ENCODE measurements at regions not wholly inside any gene's neighbourhood (a gene's known extent, or its start where the extent isn't known, plus 50 kb on each side); places are given as distances from the start of the nearest gene placed in this dataset.

- DNase-seq (ENCODE audit: extremely low read depth in 1 of 2, low read depth in 1 of 2) = no peak
These were observed 482.7 kb downstream of the SLITRK6 start for GRCh38 chr13:85316506-85317025.

DNA sequence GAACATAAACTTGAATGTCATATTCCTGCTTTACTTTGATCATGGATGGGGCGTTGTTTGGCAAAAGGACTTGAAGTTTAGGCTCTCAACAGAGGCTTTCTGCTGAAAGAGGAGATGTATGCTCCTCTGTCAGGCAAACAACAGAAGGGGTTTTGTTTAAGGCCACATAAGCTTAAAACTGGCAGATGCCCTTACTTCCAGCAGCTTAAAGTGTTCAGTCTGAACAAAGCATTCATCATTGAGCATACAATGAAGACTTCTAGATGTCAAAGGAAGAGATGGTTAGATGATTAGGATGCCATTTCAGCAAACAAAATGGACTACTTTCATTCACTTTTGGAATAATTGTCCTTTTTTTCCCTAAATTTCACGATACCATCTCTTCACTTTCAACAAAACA is 484.5 kb downstream of the SLITRK6 start:
- no peak for DNase-seq (ENCODE audit: extremely low read depth in 1 of 2, low read depth in 1 of 2)

DNA sequence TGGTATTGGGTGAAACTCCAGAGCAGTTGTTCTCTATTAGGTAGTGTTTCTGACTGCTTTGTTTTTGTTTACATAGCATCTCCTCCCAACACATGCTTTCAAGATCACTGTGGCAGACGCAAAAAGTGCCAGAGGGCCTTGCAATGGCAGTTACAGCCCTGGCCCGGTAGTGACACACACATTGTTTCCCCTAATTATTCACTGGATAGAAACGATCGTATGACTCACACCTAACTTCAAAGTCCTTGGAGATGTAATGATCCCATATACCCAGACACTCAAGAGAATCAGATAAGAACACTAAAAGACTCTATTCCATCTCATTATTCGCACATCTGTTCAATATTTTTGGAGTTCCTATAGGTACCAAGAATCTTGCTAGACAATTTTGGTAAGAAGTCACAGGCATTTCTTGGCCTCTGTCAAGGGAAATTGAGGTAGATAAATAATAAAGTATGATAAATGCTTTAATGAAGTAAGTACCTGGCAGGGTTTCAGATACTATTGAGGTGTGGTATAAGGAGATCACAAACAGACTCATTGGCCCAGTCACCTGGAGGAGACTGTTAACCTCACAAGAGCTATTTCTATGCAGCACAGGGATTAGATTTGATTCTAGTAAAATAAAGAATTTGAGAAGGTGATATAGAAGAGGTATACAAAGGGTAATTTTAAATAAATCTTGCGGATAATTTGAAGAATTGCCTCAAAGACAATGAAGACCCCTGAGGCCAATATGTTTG is 485.3 kb downstream of the SLITRK6 start:
- no peak for DNase-seq (ENCODE audit: extremely low read depth in 1 of 2, low read depth in 1 of 2)

- DNase-seq (ENCODE audit: extremely low read depth in 1 of 2, low read depth in 1 of 2) = no peak
These were observed 487.1 kb downstream of the SLITRK6 start for GRCh38 chr13:85312071-85312470.

GRCh38 chr13:85303630-85304029 is 495.6 kb downstream of the SLITRK6 start:
- no peak for DNase-seq (ENCODE audit: extremely low read depth in 1 of 2, low read depth in 1 of 2)

DNA sequence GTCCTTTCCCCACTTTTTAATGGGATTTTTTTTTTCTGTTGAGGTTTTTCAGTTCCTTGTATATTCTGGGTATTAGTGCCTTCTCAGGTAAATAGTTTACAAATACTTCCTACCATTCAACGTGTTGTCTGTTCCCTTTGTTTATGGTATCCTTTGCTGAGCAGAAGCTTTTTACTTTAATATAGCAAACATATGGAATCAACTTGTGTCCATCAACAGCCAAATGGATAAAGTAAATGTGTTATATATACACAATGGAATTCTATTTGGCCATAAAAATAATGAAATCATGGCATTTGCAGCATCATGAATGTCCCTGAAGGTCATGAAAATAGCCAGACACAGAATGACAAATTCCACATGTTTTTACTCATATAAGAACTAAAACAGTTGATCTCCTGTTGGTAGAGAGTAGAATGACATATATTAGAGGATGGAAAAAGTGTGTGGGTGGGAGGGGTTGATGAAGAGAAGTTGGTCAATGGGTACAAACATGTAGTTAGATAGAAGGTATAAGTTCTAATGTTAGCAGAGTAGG is 500.8 kb downstream of the SLITRK6 start:
- DNase-seq (ENCODE audit: extremely low read depth in 1 of 2, low read depth in 1 of 2) = no peak

DNA sequence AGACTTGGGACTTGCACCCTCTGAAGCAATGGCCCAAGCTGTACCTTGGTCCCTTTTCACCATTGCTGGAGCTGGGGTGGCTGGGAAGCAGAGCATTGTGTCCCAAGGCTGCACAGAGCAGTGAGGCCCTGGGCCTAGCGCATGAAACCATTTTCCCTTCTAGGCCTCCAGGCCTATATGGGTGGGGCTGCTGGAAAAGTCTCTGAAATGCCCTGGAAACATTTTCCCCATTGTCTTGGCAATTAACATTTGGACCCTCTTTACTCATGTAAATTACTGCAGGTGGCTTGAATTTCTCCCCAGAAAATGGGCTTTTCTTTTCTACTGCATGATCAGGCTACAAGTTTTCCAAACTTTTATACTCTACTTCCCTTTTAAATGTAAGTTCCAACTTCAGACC is 510.5 kb downstream of the SLITRK6 start:
- no peak for DNase-seq (ENCODE audit: extremely low read depth in 1 of 2, low read depth in 1 of 2)

- no peak for DNase-seq (ENCODE audit: extremely low read depth in 1 of 2, low read depth in 1 of 2)
These were observed 511.7 kb downstream of the SLITRK6 start for GRCh38 chr13:85287528-85287927.

GRCh38 chr13:85286081-85286480 is 513.1 kb downstream of the SLITRK6 start:
- DNase-seq (ENCODE audit: extremely low read depth in 1 of 2, low read depth in 1 of 2) = no peak

DNA sequence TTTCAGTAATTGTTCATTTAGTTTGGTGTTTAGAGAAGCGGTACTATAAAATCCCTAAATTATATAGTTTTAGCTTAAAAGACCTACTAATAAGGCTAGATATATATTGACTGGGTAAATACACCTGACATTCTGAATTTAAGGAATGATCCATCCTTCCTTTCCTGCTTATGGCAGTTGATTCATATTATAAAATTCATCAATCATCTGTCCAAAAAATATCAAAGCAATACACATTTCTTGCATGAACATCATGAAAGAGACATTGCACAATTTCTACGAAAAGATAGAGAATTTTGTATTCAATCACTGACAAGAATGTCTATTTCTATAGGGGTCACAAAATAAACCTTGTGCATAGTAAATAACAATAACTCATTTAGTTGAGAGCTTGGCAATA is 514.9 kb downstream of the SLITRK6 start:
- no peak for DNase-seq (ENCODE audit: extremely low read depth in 1 of 2, low read depth in 1 of 2)

DNA sequence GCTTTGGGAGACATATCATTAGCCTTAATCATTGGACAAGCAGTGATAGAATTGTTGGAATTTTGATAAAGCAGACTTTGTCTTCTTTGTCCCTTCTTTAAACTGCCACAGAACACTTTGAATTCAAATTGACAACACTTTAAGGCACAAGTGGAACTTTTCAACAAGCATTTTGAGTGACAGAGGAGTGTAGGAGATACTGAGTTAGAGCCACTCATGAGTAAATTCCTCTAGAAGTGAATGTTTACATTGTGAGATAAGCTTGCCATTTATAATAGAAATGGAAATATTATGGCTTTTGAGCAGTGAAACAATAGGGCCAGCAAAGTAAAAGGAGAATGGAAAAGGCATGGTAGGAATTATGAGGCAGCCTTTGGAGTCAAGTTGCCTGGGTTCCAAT is 515.8 kb downstream of the SLITRK6 start:
- DNase-seq (ENCODE audit: extremely low read depth in 1 of 2, low read depth in 1 of 2) = no peak

DNA sequence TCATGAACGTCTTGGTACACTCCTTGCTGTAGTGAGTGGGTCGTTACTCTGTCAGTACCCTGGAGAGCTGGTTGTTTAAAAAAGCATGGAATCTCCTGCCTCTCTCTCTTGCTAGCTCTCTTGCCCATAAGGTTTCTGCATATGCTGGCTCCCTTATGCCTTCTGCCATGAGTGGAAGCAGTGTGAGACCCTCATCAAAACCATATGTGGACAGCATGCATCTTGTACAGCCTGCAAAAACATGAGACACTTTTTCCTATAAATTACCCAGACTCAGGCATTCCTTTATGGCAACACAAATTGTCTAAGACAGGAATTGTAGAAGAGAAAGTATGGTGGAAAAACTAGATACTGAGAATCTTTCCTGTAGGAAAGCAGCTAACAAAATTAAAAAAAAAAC is 516.3 kb downstream of the SLITRK6 start:
- DNase-seq (ENCODE audit: extremely low read depth in 1 of 2, low read depth in 1 of 2) = no peak

DNA sequence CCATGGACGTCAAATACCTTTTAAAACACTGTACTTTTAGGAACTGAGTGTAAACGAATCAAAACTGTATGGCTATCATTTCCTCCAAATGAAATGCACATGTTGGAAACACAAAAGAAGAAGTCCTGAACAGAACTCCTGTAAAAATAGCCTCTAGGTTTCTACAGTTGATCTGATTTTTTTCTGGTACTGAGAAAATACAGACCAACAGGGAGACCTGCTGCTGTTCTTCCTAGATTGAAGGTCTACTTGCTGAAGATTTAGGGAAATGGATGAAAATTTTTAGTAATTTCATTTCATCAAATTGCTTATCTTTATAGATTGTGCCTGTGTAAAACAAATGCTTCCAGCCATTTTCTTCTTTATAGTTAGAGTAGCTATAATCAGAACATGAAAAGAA is 520.4 kb downstream of the SLITRK6 start:
- DNase-seq (ENCODE audit: extremely low read depth in 1 of 2, low read depth in 1 of 2) = no peak

- DNase-seq (ENCODE audit: extremely low read depth in 1 of 2, low read depth in 1 of 2) = no peak
These were observed 521.5 kb downstream of the SLITRK6 start for GRCh38 chr13:85277748-85278147.

DNA sequence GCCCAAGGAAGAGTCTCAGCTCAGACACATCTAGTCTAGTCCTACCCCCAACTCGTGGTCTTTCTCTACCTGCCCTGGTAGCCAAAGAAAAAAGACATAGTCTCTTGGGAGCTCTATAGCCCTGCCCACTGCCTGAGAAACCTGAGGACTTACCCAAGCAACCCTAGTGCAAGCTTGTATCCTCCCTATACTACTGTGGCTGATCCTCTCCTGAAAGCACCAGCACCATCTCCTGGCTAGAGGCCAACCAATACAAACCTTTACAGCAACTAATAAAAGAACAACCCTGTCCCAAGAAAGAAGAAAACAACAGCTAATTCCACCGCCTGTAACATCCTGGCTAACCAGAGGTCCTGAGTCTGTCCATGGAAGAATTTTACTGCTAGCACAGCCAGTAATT is 532.4 kb downstream of the SLITRK6 start:
- DNase-seq (ENCODE audit: extremely low read depth in 1 of 2, low read depth in 1 of 2) = no peak

DNA sequence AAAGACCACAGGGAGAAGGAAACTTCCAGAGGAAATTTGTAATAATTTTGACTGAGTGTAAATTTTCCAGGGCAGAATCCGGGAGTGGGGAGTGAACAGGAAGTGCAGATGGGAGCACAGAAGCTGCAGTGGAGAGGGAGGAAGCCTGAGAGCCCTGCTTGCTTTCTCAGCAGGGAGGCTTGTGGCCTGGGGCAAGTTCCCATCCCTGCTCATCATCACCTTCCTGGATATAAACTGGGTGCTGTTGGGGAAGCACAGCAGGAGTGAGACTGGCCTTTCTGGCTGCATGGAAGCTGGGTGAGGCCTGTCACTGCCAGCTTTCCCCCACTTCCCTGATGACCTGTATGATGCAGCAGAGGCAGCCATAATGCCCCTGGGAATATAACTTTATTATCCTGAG is 532.9 kb downstream of the SLITRK6 start:
- no peak for DNase-seq (ENCODE audit: extremely low read depth in 1 of 2, low read depth in 1 of 2)

DNA sequence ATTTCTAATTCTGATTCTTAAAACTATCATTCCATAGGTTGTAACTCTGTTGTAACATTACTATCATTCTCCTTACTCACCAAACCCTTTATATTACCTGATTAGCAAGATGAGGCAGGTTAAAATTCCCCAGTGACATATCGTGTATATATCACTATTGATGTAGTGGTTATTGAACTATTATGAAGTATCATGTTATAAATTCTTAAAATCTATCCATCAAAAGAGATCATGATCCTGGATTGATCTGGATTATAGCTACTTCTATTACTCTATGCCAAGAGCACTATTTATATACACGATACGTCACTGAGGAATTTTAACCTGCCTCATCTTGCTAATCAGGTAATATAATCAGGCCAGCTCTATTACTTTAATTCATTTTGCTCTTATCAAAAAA is 533.9 kb downstream of the SLITRK6 start:
- DNase-seq (ENCODE audit: extremely low read depth in 1 of 2, low read depth in 1 of 2) = no peak

GRCh38 chr13:85262499-85262898 is 536.7 kb downstream of the SLITRK6 start:
- DNase-seq (ENCODE audit: extremely low read depth in 1 of 2, low read depth in 1 of 2) = no peak

DNA sequence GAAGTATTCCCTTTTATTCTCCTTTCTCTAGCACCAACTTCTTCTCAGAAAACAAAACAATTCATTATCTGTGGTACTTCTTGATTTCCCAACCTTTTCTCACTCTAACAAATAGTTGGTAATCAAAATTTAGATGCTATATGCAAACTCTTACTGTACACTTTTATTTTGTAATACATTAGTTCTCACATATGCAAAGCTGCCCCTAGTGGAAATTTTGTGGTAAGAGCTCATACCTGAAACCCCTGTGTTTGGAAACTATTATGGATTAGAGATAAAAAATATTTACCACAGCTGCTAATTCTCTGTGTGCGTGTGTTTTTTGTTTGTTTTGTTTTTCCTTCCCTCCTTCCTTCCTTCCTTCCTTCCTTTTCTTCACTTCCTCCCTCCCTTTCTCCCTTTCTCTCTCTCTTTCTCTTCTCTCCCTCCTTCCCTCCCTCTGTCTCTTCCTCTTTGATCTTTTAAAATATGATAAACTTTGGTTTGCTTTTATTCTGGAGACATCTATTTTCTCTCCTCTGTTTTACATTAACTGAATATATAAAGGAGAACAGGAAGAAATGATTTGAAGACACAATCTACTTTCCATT is 537.4 kb downstream of the SLITRK6 start:
- no peak for DNase-seq (ENCODE audit: extremely low read depth in 1 of 2, low read depth in 1 of 2)

GRCh38 chr13:85260896-85261295 is 538.3 kb downstream of the SLITRK6 start:
- DNase-seq (ENCODE audit: extremely low read depth in 1 of 2, low read depth in 1 of 2) = no peak

GRCh38 chr13:85255978-85256377 is 543.2 kb downstream of the SLITRK6 start:
- no peak for DNase-seq (ENCODE audit: extremely low read depth in 1 of 2, low read depth in 1 of 2)

- no peak for DNase-seq (ENCODE audit: extremely low read depth in 1 of 2, low read depth in 1 of 2)
These were observed 544.6 kb downstream of the SLITRK6 start for GRCh38 chr13:85254641-85255040.
